ENCODE measurements at regions not wholly inside any gene's neighbourhood (a gene's known extent, or its start where the extent isn't known, plus 50 kb on each side); places are given as distances from the start of the nearest gene placed in this dataset.

DNA sequence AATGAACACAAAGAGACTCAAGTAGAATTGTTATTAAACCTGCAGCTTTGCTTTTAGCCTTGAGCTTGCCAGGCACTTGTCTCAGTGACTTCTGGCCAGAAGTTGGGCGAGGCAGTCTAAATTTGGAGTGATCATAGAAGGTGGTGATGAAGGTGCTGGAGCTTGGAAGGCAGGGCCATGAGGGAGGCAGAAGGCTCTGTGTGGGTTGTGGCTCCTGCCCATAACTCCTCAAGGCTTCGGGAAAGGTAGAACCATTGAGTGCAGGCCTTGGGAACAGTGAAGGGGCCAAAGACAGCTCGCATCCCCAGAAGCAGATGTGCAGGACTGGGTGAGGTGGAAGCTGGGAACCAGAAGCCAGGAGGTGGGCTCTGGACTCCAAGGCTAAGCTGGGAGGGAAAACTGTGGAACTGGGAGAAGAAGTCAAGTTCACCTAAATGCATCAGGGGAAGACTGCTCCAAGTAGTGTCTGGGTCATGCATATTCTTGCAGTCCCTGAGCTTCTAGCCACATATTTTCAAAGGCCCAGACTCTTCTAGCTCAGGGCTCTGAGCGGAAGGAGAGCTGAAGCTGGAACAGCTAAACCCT lies 111.1 kb upstream of the HABP2 start:
- H3K27me3 ChIP-seq: no peaks in the 10 kb centered on the region
- no peak overlapping the region for H3K4me3 ChIP-seq
- H3K36me3 ChIP-seq: no peaks in the 10 kb centered on the region
- no peaks in the 10 kb centered on the region for H3K4me1 ChIP-seq
- H3K27ac ChIP-seq: no peak overlapping the region
- no peak for DNase-seq
- no peaks in the 10 kb centered on the region for H3K9me3 ChIP-seq
- TF ChIP-seq, protein P1, sequence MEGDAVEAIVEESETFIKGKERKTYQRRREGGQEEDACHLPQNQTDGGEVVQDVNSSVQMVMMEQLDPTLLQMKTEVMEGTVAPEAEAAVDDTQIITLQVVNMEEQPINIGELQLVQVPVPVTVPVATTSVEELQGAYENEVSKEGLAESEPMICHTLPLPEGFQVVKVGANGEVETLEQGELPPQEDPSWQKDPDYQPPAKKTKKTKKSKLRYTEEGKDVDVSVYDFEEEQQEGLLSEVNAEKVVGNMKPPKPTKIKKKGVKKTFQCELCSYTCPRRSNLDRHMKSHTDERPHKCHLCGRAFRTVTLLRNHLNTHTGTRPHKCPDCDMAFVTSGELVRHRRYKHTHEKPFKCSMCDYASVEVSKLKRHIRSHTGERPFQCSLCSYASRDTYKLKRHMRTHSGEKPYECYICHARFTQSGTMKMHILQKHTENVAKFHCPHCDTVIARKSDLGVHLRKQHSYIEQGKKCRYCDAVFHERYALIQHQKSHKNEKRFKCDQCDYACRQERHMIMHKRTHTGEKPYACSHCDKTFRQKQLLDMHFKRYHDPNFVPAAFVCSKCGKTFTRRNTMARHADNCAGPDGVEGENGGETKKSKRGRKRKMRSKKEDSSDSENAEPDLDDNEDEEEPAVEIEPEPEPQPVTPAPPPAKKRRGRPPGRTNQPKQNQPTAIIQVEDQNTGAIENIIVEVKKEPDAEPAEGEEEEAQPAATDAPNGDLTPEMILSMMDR (IDR thresholded peaks at IDR 0.05): no peak
- intact Hi-C loops (cut with DNase I; ENCODE audit: low total_unique reads): loop anchor here (1.0 kb wide), 1 partner anchor 80 kb away; no protein-coding TSS in a partner anchor

DNA sequence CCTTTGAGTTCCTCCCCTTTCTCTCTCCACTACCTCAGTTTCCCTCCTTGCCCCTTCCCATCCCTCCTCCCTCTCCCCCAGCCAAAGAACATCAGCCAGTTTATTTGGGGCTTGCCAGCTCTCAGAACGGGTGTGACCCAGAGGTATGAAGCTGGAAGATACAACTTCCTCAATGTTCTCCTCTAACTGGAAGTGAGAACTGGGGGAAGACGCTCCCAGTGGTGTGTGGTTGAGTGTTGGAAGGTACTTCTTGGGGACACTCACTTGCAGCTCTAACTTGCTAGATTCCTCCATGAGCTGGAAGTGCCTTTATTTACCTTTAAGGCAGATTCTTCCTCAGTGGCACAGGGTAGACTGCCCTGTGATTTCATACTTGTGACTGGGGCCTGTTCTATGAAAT lies 110.5 kb upstream of the HABP2 start:
- intact Hi-C loops (cut with DNase I; ENCODE audit: low total_unique reads): loop anchor here (1.0 kb wide), 1 partner anchor 79 kb away; no protein-coding TSS in a partner anchor

DNA sequence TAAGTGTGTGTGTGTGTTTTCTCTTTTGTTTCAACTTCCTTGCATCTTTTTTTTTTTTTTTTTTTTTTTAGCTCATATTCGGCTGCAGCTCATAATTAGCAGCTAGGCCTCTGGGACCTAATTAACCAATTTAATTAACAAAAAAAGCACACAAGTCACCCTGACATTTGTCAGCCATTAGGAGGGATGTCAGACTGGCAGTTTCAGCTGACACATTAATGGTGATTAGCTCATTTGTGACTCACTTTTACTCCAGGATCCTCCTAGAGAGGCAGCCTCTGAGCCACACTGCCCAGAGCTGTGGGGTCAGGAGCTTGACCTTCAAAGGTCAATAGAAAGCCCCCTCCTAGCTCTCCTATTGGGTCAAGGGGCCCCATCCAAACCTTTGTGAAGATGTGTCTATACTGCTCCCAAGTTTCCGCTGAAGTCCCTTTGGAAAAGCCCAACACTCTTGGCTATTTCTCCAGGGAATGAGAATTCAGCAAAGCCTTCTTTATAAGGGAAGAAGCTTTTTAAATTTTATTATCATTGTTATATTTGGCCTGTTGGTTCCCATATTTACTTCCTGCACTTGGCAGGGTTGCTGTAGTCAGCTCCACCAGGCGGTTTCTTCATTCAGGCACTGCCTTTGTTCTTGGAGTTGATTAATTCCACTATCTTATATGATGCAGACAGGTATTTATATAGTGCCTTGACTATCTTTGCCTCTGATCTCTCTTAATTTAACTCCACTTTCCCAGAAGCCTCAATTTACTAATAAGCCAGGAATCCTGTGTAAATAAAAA lies 109.5 kb upstream of the HABP2 start:
- Histone ChIP-seq H3K9me3 (no peaks in the 10 kb centered on the region), H3K4me1 (no peaks in the 10 kb centered on the region), H3K36me3 (no peaks in the 10 kb centered on the region), H3K27me3 (no peaks in the 10 kb centered on the region), H3K4me3 (no peak overlapping the region), H3K27ac (no peak overlapping the region)
- TF ChIP-seq, protein P1 (IDR thresholded peaks at IDR 0.05): no peak
- intact Hi-C loops (cut with DNase I; ENCODE audit: low total_unique reads): no loop called here
- no peak for DNase-seq

More for the DNA sequence above, 110.5 kb upstream of the HABP2 start:
- H3K9me3 ChIP-seq: no peaks in the 10 kb centered on the region
- TF ChIP-seq, protein P1 (IDR thresholded peaks at IDR 0.05): no peak
- no peak overlapping the region for H3K4me3 ChIP-seq
- no peak overlapping the region for H3K27ac ChIP-seq
- H3K4me1 ChIP-seq: no peaks in the 10 kb centered on the region
- no peaks in the 10 kb centered on the region for H3K27me3 ChIP-seq
- no peaks in the 10 kb centered on the region for H3K36me3 ChIP-seq
- DNase-seq: no peak

DNA sequence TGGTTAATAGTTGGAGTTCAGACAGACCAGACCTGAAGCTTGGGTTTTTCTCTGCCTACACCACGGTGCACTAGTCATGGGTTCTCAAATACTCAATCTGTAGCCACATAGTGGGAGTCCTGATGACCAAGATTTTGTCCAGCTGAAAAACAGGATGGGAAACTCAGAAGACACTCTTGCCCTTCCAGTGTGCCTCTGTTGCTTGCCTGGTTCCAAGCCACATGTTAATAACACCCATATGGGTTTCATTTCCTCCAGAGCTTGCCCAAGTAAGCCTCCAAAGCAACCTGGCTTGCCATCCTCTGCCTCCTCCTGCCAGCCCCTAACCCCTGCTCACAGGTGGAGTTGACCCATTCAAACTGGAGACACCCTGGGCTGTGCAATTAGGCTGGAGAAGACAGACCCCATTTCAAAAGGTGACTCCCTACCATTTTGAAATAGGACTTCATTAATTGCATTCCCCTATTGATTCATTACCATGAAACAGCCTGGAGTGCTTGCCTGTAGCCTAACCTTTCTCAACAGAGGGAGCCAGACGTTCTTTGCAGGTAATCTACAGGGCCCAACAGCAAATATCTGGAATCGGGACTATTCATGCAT lies 108.0 kb upstream of the HABP2 start:
- intact Hi-C loops (cut with DNase I; ENCODE audit: low total_unique reads): no loop called here

DNA sequence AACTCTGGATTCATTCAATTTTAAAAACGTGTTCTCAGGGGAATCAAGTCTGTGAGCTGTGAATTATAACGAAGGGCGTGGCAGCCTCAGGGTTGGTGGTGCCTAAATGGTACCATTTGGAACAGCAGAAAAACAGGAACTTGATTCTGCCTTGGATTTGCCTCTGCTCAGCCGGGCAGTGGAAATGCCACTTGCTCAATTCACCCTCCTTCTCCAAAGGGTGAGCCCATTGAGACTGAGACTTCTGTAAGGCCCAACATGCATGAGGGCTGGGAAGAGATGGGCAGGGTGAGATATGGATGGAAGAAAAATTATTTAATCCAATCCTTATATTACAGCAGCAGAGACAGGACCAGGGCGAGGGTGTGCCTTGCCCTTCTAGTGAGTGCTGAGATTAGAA lies 107.1 kb upstream of the HABP2 start:
- no peak for DNase-seq
- Histone ChIP-seq H3K4me1 (no peaks in the 10 kb centered on the region), H3K27ac (no peak overlapping the region), H3K27me3 (no peaks in the 10 kb centered on the region), H3K4me3 (no peak overlapping the region), H3K9me3 (no peaks in the 10 kb centered on the region), H3K36me3 (no peaks in the 10 kb centered on the region)
- TF ChIP-seq, protein P1 (IDR thresholded peaks at IDR 0.05): no peak
- intact Hi-C loops (cut with DNase I; ENCODE audit: low total_unique reads): no loop called here

More for the DNA sequence above, 108.0 kb upstream of the HABP2 start:
- DNase-seq: no peak
- H3K9me3 ChIP-seq: no peaks in the 10 kb centered on the region
- H3K36me3 ChIP-seq: no peaks in the 10 kb centered on the region
- TF ChIP-seq, protein P1 (IDR thresholded peaks at IDR 0.05): no peak
- H3K27me3 ChIP-seq: no peaks in the 10 kb centered on the region
- no peak overlapping the region for H3K27ac ChIP-seq
- no peak overlapping the region for H3K4me3 ChIP-seq
- no peaks in the 10 kb centered on the region for H3K4me1 ChIP-seq

All from tibial artery (tissue), 4 donors.